Kasumi-1 (cell line): ENCODE measurements at regions not wholly inside any gene's neighbourhood (a gene's known extent, or its start where the extent isn't known, plus 50 kb on each side); places are given as distances from the start of the nearest gene placed in this dataset.
"Not testable (repeated sequence)": the region's sequence is repeated elsewhere in the genome, so short reads cannot be mapped to it uniquely, and the experiment has no call there.

ENCODE experiments used
- DNase-seq, 2 experiments: peaks; one replicate each; lab custom pipeline; 2025; lab: John Stamatoyannopoulos, UW

GRCh38 chr10:29826221-29826620 is 191.4 kb upstream of the SVIL start:
- no peak for DNase-seq

- no peak for DNase-seq
Observed at GRCh38 chr10:29823553-29824080, 188.8 kb upstream of the SVIL start.

DNA sequence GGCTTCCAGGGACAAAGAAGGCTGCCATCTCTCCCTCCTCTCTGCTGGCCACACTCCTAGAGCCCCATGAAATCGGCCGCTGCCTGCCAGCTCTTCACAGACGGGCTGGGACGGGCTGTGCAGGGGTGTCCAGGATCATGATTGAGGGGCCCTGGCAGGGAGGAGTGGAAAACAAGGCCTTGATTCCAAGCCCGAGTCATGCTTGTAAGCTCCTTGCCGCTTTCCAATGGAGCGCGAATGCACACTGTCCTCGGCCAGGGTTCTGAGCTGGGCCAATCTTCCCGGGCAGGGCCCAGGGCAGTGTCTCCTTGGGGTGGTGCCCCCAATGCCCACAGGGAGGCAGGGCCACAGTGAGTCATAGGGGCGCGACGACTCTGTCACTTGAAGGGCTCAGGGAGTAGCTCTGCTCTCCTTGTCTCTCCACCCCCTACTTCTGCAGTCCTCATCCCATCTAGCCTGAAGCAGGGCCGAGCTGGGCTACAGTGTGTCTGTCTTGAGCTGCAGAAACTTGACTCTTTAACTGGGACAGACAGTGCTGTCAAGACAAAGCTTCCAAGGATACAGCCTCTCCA is 186.2 kb upstream of the SVIL start:
- DNase-seq, result no peak

- DNase-seq, result no peak
Observed at GRCh38 chr10:29816801-29817558, 182.2 kb upstream of the SVIL start.

GRCh38 chr10:29815572-29815971 is 180.8 kb upstream of the SVIL start:
- no peak for DNase-seq

GRCh38 chr10:29811751-29812427 is 177.1 kb upstream of the SVIL start:
- DNase-seq, result no peak

GRCh38 chr10:29810816-29811215 is 176.0 kb upstream of the SVIL start:
- DNase-seq, result no peak

- DNase-seq, result not testable (repeated sequence)
Observed at GRCh38 chr10:29810231-29810630, 175.5 kb upstream of the SVIL start.

DNA sequence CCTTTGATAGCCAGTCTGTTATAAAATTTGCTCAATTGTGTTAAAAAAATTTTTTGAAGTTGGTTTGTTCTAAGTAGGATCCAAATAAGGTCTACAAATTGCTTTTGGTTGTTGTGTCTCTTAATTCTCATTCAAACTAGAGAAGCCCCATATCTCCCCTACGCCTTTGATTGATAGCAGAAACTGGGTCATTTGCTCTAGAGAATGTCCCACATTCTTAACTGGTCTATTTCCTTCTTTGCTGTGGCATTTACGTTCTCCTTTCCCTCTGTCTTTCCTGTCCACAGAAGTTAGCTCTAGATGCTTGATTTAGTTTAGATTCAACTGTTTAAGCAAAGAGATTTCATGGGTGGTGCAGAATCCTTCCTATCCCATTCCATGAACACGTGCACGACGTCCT is 174.6 kb upstream of the SVIL start:
- no peak for DNase-seq

DNA sequence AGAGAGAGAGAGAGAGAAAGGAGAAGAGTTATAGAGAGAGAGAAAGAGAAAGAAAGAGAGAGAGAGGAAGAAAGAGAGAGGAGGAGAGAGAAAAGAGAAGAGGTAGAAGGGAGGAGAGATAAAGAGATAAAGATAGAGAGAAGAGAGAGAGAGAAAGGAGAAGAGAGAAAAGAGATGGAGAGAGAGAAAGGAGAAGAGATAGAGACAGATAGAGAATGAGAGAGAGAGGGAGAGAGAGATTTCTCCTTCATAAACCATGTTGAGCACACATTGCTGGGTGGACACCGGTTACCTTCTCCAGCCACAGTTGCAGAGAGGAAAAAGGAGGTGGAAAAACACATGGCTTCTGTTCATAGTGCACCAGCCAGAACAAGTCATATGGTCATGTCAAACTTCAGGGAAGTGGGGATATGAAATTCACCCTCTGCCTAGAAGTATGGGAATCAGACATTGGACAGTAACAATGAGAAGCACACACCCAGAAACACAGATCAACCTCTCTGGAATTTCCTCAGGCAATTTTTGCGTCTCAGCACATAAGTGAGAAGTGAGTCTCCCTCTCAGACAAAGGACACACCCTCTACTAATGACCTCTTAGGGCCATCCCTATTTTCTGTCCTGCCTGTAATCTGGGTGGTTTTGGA is 172.5 kb upstream of the SVIL start:
- no peak for DNase-seq

GRCh38 chr10:29806350-29806788 is 171.6 kb upstream of the SVIL start:
- DNase-seq, result no peak

DNA sequence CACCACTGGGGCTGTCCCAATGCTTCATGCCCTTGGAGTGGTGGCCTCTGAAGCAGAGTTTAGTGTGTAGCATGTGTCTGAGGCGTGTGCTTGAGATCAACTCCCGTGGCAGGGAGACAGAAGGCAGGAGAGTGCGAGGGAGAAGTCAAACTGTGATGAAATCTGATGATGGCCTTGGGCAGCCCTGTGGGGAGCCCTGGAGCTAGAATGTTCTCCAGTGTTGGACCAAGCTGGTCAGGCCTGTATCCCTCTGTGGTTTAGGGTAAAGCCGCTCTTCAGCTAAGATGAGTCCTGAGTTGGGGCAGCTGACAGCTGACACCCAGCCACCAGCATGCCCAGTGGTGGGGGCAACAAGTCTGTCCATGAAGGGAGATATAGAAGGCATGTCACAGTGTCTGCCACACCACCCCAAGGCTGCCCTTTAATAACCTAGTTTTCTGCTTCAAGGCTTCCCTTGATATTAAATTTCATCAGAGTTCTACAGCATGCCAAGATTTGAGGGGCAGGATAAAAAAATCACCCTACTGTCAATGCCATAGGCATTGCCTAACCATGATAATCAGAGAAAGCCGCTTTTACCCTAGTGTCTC is 170.5 kb upstream of the SVIL start:
- no peak for DNase-seq

DNA sequence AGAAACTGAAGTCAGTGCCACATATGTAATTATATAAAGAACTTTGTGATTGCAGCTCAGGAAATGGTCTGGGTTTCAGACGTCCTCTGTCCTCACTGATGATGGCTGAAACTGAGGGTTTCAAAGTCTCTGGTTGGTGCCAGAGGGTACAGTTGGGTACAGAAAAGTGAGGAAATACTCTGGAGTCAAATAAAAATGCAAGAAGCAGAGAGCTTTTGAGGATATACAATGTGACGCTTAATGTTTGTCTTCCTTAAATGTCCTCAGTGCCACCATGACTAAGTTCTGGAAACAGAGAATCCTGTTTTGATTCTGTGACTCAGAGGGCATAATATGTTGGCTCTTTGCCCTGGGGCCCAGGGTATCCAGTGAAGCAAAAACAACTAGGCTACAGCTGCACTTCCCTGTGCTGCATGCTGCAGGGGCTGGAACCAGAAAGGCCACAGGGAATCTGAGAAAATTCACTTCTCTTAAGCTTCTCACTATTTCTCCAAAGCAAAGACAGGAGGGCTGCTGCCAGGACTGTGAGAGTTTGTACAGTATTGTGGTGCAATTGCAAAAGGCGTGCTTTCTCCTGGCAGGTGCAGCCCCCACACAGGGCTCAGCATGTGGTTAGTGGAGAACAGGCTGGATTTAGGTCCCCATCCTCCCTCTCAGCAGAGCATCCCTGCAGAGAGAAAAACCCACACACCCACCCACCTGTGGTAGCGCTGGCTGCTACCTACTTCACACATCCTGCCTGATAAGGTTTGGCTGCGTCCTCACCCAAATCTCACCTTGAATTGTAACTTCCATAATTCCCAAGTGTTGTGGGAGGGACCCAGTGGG is 169.5 kb upstream of the SVIL start:
- peak; percentile 40 to 62 for DNase-seq

- DNase-seq, result no peak
Observed at GRCh38 chr10:29802171-29802570, 167.4 kb upstream of the SVIL start.

DNA sequence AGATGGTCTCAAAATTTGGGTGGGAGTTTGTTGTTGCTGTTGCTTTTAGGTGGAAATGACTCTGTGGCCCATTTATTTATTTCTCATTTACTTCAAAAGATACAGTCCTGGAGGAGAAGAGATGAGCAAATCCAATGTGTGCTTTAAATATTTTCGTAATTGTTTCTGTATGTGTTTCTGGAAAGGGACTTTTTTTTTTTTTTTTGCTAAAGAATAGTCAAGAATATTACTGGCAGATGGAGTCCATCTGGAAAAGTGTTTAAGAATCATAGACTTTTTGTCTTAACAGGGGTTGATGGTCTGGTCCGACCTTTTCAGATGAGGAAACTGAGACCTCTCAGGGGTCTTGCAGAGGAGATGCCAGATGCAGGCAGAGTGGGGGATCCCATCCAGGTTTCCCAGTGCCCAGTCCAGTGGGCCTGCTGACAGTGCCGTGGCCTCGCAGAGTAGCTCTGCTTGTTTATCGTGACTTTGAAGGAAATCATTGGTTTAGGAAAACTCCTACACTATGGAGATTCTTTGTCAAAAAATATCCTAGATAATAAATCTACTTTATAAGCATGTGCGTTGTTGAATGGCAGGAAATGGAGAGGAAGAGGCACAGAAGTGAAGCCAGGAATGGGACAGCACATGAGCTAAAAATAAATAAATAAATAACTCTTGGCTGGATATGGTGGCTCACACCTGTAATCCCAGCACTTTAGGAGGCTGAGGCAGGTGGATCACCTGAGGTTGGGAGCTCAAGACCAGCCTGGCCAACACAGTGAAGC is 164.3 kb upstream of the SVIL start:
- no peak for DNase-seq

DNA sequence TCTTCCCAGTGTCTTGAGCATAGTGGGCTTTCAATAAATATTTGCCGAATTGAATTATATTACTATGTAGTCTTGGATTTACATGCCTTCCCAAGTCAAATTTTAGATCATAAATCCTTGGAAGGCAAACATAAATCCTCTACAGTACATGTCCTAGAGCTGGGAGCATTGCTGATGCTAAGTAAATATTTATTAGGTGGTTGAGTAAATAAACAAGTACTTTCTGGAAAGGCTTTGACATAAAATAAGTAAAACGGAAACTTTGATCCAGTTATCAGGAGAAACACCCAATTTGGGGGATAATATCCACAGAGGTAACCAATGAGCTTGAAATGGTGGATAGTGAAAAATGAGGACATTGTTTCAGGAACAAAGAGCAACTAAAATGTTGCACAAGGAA is 162.8 kb upstream of the SVIL start:
- DNase-seq, result no peak

DNA sequence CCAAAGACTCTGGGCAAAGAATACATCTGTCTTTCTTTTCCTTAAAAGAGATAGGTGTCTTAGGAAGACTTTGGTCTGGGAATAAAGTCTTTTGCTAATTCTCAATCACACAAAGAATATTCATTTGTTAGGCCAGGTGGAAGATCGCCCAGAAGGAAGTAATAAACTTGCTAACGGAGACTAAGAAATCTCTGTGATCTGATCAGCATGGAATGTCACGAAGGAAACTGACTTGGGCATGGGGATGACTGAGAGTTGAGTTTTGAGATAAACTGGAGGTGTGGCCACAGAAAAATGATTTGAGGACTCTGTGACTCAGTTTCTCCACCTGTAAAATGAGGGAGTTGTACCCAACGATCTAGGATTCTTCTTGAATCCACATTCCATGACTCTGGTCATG is 161.1 kb upstream of the SVIL start:
- DNase-seq, result no peak

DNA sequence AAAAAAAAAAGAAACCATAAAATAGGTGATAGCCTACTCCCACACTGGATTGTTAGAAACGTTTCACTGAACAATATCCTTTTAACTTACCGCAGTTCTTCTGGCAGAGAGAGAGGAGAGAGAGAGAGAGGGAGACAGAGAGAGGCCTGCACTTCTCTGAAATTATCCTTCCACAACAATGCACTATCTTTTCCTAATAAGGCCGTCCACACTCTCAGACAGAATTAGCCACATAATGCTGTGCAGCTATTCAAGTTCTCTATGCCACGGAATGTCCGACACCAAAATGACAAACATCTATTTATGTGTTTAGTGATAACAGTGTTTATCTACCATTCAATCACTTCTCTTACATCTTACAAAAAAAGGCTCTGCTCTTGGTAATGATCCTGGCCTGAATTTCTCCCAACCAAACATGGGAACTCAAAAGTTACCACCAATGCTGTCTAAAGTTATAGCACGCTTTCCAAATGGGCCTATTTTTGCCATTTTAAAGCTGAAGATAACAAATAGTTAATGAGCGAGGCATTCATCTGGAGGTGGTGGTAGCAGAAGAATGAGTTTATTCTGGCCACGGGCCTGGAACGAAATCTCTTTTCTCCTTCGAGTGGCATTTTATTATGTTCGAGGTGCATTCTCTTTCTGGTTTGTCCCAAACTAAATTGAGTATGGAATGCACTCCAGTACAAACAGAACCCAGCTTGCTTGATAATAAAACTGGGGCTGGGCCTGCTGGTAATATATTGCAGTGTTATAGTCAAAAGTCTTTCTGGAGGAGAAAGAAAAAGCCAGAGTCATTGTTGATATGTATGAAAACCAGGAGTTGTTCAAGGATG is 160.2 kb upstream of the SVIL start:
- no peak for DNase-seq

DNA sequence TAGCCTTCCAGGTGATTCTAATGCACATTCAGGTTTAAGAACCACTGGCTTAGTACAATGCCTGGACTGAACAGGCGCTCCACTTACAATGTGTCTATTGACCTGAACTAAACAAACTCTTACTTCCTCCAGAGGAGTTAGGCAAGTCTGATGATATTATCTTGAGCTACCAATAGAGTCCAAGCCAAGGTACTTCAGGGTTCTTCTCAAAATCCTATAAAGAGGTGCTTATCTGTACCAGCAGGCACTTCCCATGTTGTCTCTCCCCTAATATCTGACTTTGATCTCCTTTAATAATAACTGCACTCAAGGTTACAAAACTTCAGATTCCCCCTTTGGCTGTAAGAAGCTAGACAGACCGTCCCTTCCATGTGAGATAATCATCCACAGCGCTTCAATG is 157.0 kb upstream of the SVIL start:
- DNase-seq, result no peak

GRCh38 chr10:29790207-29790606 is 155.4 kb upstream of the SVIL start:
- no peak for DNase-seq
